Fibroblast of mammary gland (primary cell): ENCODE measurements at regions not wholly inside any gene's neighbourhood (a gene's known extent, or its start where the extent isn't known, plus 50 kb on each side); places are given as distances from the start of the nearest gene placed in this dataset.

Experiments
- DNase-seq: peaks from one replicate; pipeline ENCODE4 v3.0.0-alpha.2; 2010; ENCODE audit warnings: low read depth
- H3K4me3 ChIP-seq: 2 replicates; pipeline ENCODE4 v1.5.1; 2011; ENCODE audit warnings: low read depth, mild to moderate bottlenecking, low read length, moderate library complexity; ENCODE audit not compliant: control insufficient read depth
- CTCF ChIP-seq: conservative IDR thresholded peaks from 2 replicates; pipeline ENCODE4 v1.5.1; 2011; ENCODE audit warnings: low read depth, low read length, inconsistent platforms; ENCODE audit not compliant: control insufficient read depth, insufficient read depth

DNA sequence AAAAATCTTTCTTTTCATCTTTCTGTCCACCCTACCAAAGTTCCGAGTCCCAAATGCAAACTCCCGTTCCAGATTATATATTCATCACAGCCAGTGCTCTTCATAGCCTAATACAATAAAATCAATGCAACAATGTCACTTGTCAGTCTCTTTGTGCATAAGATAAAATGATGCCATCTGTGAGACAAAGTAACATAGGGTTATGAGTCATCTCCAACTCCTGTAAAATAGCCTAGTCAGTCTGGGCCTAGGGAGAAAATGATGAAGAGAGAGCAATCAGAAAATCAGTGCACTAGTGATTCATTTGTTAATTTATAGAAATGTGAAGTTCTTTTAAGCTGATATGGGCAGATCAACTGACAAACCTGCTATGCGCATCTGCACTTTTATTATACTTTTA, 689.1 kb upstream of the DIAPH2 start:
- no peak overlapping the region for H3K4me3 ChIP-seq
- TF ChIP-seq CTCF = no peak
- DNase-seq = no peak

- no peak overlapping the region for H3K4me3 ChIP-seq
- TF ChIP-seq CTCF = no peak
- DNase-seq = no peak
Measured at GRCh38 chrX:95996294-95996693, 688.3 kb upstream of the DIAPH2 start.

DNA sequence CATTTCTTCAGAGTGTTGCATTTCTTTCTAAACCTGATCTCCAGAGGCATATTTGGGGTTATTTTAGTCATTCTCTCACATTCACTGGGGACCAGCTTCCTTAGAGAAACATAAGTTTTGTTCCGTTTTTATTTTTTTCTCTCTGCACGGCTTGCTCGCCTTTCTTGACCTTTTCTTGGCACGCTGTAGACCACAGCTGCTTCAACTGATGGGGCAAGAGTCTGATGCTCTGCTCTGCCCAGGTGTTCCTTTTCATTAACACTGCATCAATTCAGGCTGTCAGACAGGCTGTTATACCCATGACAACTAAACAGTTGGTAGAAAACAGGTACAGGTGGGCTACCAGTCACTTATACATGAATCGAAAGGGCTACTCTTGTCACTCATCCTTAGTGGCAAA, 682.2 kb upstream of the DIAPH2 start:
- no peak for TF ChIP-seq CTCF
- no peak overlapping the region for H3K4me3 ChIP-seq
- peak; percentile 28 for DNase-seq

GRCh38 chrX:96004386-96004785, 680.3 kb upstream of the DIAPH2 start:
- no peak for TF ChIP-seq CTCF
- H3K4me3 ChIP-seq = no peak overlapping the region
- peak; percentile 57 for DNase-seq

GRCh38 chrX:96006281-96006680, 678.4 kb upstream of the DIAPH2 start:
- TF ChIP-seq CTCF = no peak
- DNase-seq = no peak
- no peak overlapping the region for H3K4me3 ChIP-seq

DNA sequence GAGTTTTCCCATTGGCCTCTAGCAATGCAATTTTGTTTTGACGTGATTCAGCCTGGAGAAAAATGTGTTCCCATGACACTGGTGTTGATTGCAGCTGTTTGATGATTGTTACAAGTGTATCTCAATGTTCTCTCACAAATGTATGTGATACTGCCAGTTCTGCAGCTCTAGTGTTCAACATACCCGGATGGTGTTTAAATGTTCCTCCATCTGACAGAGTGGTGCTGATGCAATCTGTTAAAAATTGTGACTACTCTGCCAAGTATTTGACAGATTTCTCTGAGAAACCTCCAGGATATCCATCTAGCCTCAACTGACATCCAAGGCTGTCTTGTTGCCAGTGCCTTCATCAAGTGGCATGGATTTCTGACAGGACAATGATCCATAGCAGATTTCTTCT, 657.2 kb upstream of the DIAPH2 start:
- no peak for DNase-seq
- H3K4me3 ChIP-seq = no peak overlapping the region
- TF ChIP-seq CTCF = no peak

DNA sequence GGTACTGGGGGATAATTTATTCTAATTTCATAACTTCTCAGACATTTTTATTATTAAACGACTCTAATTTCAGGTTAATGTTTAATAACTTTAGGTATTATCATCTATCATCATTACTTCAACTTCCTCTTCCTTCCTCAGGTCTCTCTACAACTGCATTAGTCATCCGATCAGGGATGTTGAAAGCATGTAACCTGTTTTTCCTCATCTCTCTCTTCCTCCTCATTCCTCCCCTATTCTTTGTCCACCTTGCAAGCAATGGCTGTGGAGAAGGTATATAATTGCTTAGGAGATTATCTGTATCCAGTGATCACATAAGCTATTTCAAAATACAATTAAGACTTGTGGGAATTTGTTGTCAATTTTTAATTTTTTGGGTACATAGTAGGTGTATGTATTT, 632.6 kb upstream of the DIAPH2 start:
- no peak for DNase-seq
- H3K4me3 ChIP-seq = no peak overlapping the region
- no peak for TF ChIP-seq CTCF
